IMR-90 (cell line): ENCODE measurements at regions not wholly inside any gene's neighbourhood (a gene's known extent, or its start where the extent isn't known, plus 50 kb on each side); places are given as distances from the start of the nearest gene placed in this dataset.

Experiments used
- ATAC-seq: fragments of 200-7000 bp; cut with Tn5 transposase; 2 replicates; pipeline ENCODE4 v1.9.1; 2020; ENCODE audit warnings: low read depth, mild to moderate bottlenecking, moderate library complexity
- BruUV-seq: library from RNA; stranded (reverse); fragments of 400-500 nt; replicated peaks from 2 replicates; lab custom pipeline; 2021; lab: Mats Ljungman, UMichigan
- CTCF ChIA-PET: fragments of 300-600 bp; formaldehyde crosslinking; extraction: SDS; loops from one replicate; lab custom pipeline; 2021; ENCODE audit warnings: antibody characterized with exemption; lab: Yijun Ruan, JAX
- POLR2A ChIA-PET: fragments of 300-600 bp; sonication (Branson Sonifier 250); formaldehyde crosslinking; loops from one replicate; lab custom pipeline; 2022; ENCODE audit warnings: antibody characterized with exemption; ENCODE audit not compliant: unreplicated experiment; lab: Charles Lee
- DNase-seq: peaks from one replicate; pipeline ENCODE4 v3.0.0; 2013
- H2AFZ ChIP-seq: replicated peaks from 2 replicates; pipeline ENCODE3; 2013; ENCODE audit warnings: low read length, mild to moderate bottlenecking; ENCODE audit not compliant: poor library complexity
- H2AK5ac ChIP-seq: 2 replicates; pipeline ENCODE4 v1.6.1; 2013; ENCODE audit warnings: low read depth, low read length, inconsistent platforms
- H2AK9ac ChIP-seq: replicated peaks from 2 replicates; pipeline ENCODE3; 2013; ENCODE audit warnings: mild to moderate bottlenecking, low read depth, low read length, moderate library complexity; ENCODE audit not compliant: poor library complexity
- H2BK120ac ChIP-seq: 2 replicates; pipeline ENCODE4 v1.6.1; 2013; ENCODE audit warnings: low read depth, low read length, inconsistent platforms
- H2BK15ac ChIP-seq: 3 replicates; pipeline ENCODE4 v1.6.1; 2013; ENCODE audit warnings: low read depth, low read length, inconsistent platforms
- H2BK20ac ChIP-seq: 2 replicates; pipeline ENCODE4 v1.6.1; 2013; ENCODE audit warnings: low read depth, mild to moderate bottlenecking, inconsistent platforms, low read length, moderate library complexity
- H2BK5ac ChIP-seq: 2 replicates; pipeline ENCODE4 v1.6.1; 2013; ENCODE audit warnings: mild to moderate bottlenecking, low read depth, low read length, inconsistent platforms; ENCODE audit not compliant: poor library complexity, severe bottlenecking
- H3K14ac ChIP-seq: replicated peaks from 2 replicates; pipeline ENCODE4 v1.6.1; 2013; ENCODE audit warnings: low read depth, low read length, inconsistent platforms
- H3K18ac ChIP-seq: 2 replicates; pipeline ENCODE4 v1.6.1; 2013; ENCODE audit warnings: low read depth, low read length, control low read depth
- H3K23ac ChIP-seq: 2 replicates; pipeline ENCODE4 v1.6.1; 2013; ENCODE audit warnings: low read depth, low read length, inconsistent platforms
- H3K27ac ChIP-seq: 2 replicates; pipeline ENCODE4 v1.5.1; 2013; ENCODE audit warnings: mild to moderate bottlenecking, control low read depth, low read length; ENCODE audit not compliant: insufficient read depth
- H3K27me3 ChIP-seq: 2 replicates; pipeline ENCODE4 v1.6.1; 2013; ENCODE audit warnings: low read length; ENCODE audit not compliant: control insufficient read depth, insufficient read depth
- H3K36me3 ChIP-seq: 2 replicates; pipeline ENCODE4 v1.6.1; 2013; ENCODE audit warnings: low read length, mixed read lengths; ENCODE audit not compliant: control insufficient read depth, insufficient read depth
- H3K4ac ChIP-seq: 2 replicates; pipeline ENCODE4 v1.6.1; 2013; ENCODE audit warnings: low read depth, low read length, inconsistent platforms
- H3K4me1 ChIP-seq: 2 replicates; pipeline ENCODE4 v1.6.1; 2013; ENCODE audit warnings: low read length, mixed read lengths; ENCODE audit not compliant: control insufficient read depth, insufficient read depth
- H3K4me2 ChIP-seq: 2 replicates; pipeline ENCODE4 v1.6.1; 2013; ENCODE audit warnings: low read depth, mild to moderate bottlenecking, control low read depth, low read length, moderate library complexity
- H3K4me3 ChIP-seq: 2 replicates; pipeline ENCODE4 v1.5.1; 2013; ENCODE audit warnings: low read depth, mild to moderate bottlenecking, control low read depth, low read length, moderate library complexity; ENCODE audit not compliant: insufficient read depth
- H3K56ac ChIP-seq: 2 replicates; pipeline ENCODE4 v1.6.1; 2013; ENCODE audit warnings: low read length, inconsistent platforms; ENCODE audit not compliant: insufficient read depth; ENCODE audit errors: extremely low read depth
- H3K79me1 ChIP-seq, 2 experiments: 2 replicates each; pipeline ENCODE4 v1.6.1; 2013; ENCODE audit warnings: low read length in 2 of 2, inconsistent platforms in 1 of 2, low read depth in 1 of 2
- H3K9ac ChIP-seq: 2 replicates; pipeline ENCODE4 v1.6.1; 2013; ENCODE audit warnings: low read depth, low read length, control low read depth
- H3K9me1 ChIP-seq: 2 replicates; pipeline ENCODE4 v1.6.1; 2013; ENCODE audit warnings: low read length, inconsistent platforms; ENCODE audit not compliant: insufficient read depth
- H3K9me3 ChIP-seq: 2 replicates; pipeline ENCODE4 v1.6.1; 2013; ENCODE audit warnings: low read length; ENCODE audit not compliant: control insufficient read depth, insufficient read depth
- H4K20me1 ChIP-seq: 2 replicates; pipeline ENCODE4 v1.6.1; 2013; ENCODE audit warnings: low read length, inconsistent platforms; ENCODE audit not compliant: insufficient read depth
- H4K5ac ChIP-seq: 2 replicates; pipeline ENCODE4 v1.6.1; 2013; ENCODE audit warnings: mild to moderate bottlenecking, low read depth, low read length, control low read depth
- H4K8ac ChIP-seq, 2 experiments: 2 replicates each; pipeline ENCODE4 v1.6.1; 2013; ENCODE audit warnings: low read depth in 2 of 2, low read length in 2 of 2, control low read depth in 1 of 2, inconsistent platforms in 1 of 2
- H4K91ac ChIP-seq: 2 replicates; pipeline ENCODE4 v1.6.1; 2013; ENCODE audit warnings: low read depth, low read length, inconsistent platforms; ENCODE audit not compliant: insufficient read depth
- BHLHE40 ChIP-seq: fragments of 150-350 bp; IDR thresholded peaks from 2 replicates; pipeline ENCODE4 v1.6.1; 2016; ENCODE audit warnings: mild to moderate bottlenecking, low read depth, low read length
- CEBPB ChIP-seq: IDR thresholded peaks from 2 replicates; pipeline ENCODE4 v1.6.1; 2012; ENCODE audit warnings: low read depth, low read length, improper control_type of control experiment
- CHD1 ChIP-seq: IDR thresholded peaks from 2 replicates; pipeline ENCODE4 v1.6.1; 2012; ENCODE audit warnings: low read depth, low read length, improper control_type of control experiment
- FOS ChIP-seq: fragments of 150-350 bp; IDR thresholded peaks from 2 replicates; pipeline ENCODE4 v1.6.1; 2016; ENCODE audit warnings: low read depth, low read length
- MAFK ChIP-seq: IDR thresholded peaks from 2 replicates; pipeline ENCODE4 v1.6.1; 2012; ENCODE audit warnings: low read depth, low read length, improper control_type of control experiment
- MAZ ChIP-seq: IDR thresholded peaks from 2 replicates; pipeline ENCODE4 v1.6.1; 2012; ENCODE audit warnings: low read depth, mild to moderate bottlenecking, low read length, improper control_type of control experiment, moderate library complexity, borderline replicate concordance
- MXI1 ChIP-seq: IDR thresholded peaks from 2 replicates; pipeline ENCODE4 v1.6.1; 2012; ENCODE audit warnings: low read depth, mild to moderate bottlenecking, low read length, moderate library complexity, borderline replicate concordance
- NFE2L2 ChIP-seq: fragments of 150-350 bp; IDR thresholded peaks from 2 replicates; pipeline ENCODE4 v1.6.1; 2016; ENCODE audit warnings: low read depth, mild to moderate bottlenecking, low read length
- POLR2A ChIP-seq: IDR thresholded peaks from 2 replicates; pipeline ENCODE4 v1.6.1; 2012; ENCODE audit warnings: mild to moderate bottlenecking, low read depth, low read length
- RAD21 ChIP-seq: IDR thresholded peaks from 2 replicates; pipeline ENCODE4 v1.6.1; 2012; ENCODE audit warnings: low read length, improper control_type of control experiment
- RCOR1 ChIP-seq: IDR thresholded peaks from 2 replicates; pipeline ENCODE4 v1.6.1; 2012; ENCODE audit warnings: mild to moderate bottlenecking, low read length, improper control_type of control experiment; ENCODE audit not compliant: insufficient replicate concordance
- RFX5 ChIP-seq: IDR thresholded peaks from 2 replicates; pipeline ENCODE4 v1.8.0; 2012; ENCODE audit warnings: low read depth, mild to moderate bottlenecking, low read length, moderate library complexity
- SMC3 ChIP-seq: fragments of 150-350 bp; IDR thresholded peaks from 2 replicates; pipeline ENCODE4 v1.6.1; 2016; ENCODE audit warnings: low read depth, mild to moderate bottlenecking, antibody characterized with exemption, low read length, moderate library complexity
- WGBS, 2 experiments: methylation state at CpG; one replicate each; pipeline versions ENCODE4 v1.1.5 to v1.1.7; 2013; ENCODE audit warnings: missing lambda C conversion rate in 2 of 2; ENCODE audit not compliant: insufficient read length in 1 of 2; ENCODE audit errors: extremely low coverage in 2 of 2; 5-methylcytosine and 5-hydroxymethylcytosine counted together
- dilution Hi-C: fragments of 300-500 bp; cut with HindIII; formaldehyde crosslinking; loops from one replicate; pipeline ENCODE4 v1.14.3; 2018; ENCODE audit warnings: low sequenced_read_pairs; ENCODE audit not compliant: unreplicated experiment
- in situ Hi-C: fragments of 300-500 bp; cut with MboI; formaldehyde crosslinking; loops from 3 replicates; pipeline ENCODE4 v1.14.3; 2019; ENCODE audit warnings: low sequenced_read_pairs, inconsistent platforms, mixed read lengths
- intact Hi-C: fragments of 100-400 bp; cut with micrococcal nuclease; formaldehyde crosslinking; loops from 2 replicates; pipeline ENCODE4 v1.10.0; 2022
- TF ChIP-seq, protein P1 (sequence below): fragments of 150-350 bp; IDR thresholded peaks from 2 replicates; pipeline ENCODE4 v1.6.1; 2016; ENCODE audit warnings: low read depth, mild to moderate bottlenecking, low read length, moderate library complexity, borderline replicate concordance
- TF ChIP-seq, protein P2 (sequence below): conservative IDR thresholded peaks from 2 replicates; pipeline ENCODE4 v1.5.1; 2012; ENCODE audit warnings: mild to moderate bottlenecking, low read depth, low read length, improper control_type of control experiment
- TF ChIP-seq, protein P3 (sequence below): fragments of 150-350 bp; IDR thresholded peaks from 2 replicates; pipeline ENCODE4 v1.6.1; 2017; ENCODE audit warnings: mild to moderate bottlenecking, antibody characterized with exemption, low read length, low read depth

DNA sequence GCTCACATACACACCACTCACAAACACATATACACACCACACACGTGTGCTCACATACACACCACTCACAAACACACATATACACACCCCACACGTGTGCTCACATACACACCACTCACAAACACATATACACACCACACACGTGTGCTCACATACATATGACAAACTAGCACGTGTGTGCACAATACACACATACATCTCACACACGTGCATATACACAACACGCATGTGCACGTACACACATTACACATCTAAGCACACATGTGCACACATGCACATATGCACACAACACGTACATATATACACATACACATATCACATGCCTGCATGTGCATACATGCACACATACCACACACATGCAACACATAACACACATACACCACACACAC is 78.3 kb upstream of the FOXK1 start:
- peaks cover 3% of the 10 kb centered on the region for H3K27me3 ChIP-seq
- no peak overlapping the region for H2BK15ac ChIP-seq
- H2AK9ac ChIP-seq, result no peak overlapping the region
- H3K23ac ChIP-seq, result no peak overlapping the region
- H3K9me1 ChIP-seq, result no peaks in the 10 kb centered on the region
- H4K5ac ChIP-seq, result no peak overlapping the region
- H2BK120ac ChIP-seq, result no peak overlapping the region
- no peak overlapping the region for H3K4me3 ChIP-seq
- no peak overlapping the region for H3K18ac ChIP-seq
- no peak overlapping the region for H3K56ac ChIP-seq
- CTCF ChIA-PET, result no interaction called here
- H4K91ac ChIP-seq, result no peak overlapping the region
- no peaks in the 10 kb centered on the region for H3K4me1 ChIP-seq
- in situ Hi-C loops (loop anchor here (25.0 kb wide), 1 partner anchor 483 kb away; no protein-coding TSS in a partner anchor), dilution Hi-C loops (no loop called here), intact Hi-C loops (no loop called here)
- no peaks in the 10 kb centered on the region for H3K36me3 ChIP-seq
- no peak overlapping the region for H3K9ac ChIP-seq
- H3K4me2 ChIP-seq, result no peak overlapping the region
- H2BK20ac ChIP-seq, result no peak overlapping the region
- no peaks in the 10 kb centered on the region; the same call in 1 of the 2 replicates for H3K9me3 ChIP-seq
- H3K27ac ChIP-seq, result no peak overlapping the region
- POLR2A ChIA-PET, result no interaction called here
- H2BK5ac ChIP-seq, result peak overlapping the region; percentile 39
- no peak for ATAC-seq
- no peaks in the 10 kb centered on the region for H3K79me1 ChIP-seq
- no peak overlapping the region for H3K4ac ChIP-seq
- H2AFZ ChIP-seq, result peak overlapping the region; percentile 58
- no peak overlapping the region for H2AK5ac ChIP-seq
- no peak overlapping the region for H3K14ac ChIP-seq
- 77% methylated on average over 8 of the region's 8 CpGs; no CpG with 5 or more reads in 1 of the 2 experiments for WGBS, 2 experiments
- no peak overlapping the region for H4K8ac ChIP-seq
- no peak for DNase-seq
- TF ChIP-seq CHD1 (no peak), RCOR1 (no peak), MXI1 (no peak), POLR2A (no peak), MAFK (no peak), BHLHE40 (no peak), MAZ (no peak), CEBPB (no peak), RFX5 (no peak), RAD21 (no peak), SMC3 (no peak), FOS (no peak), NFE2L2 (no peak)
- TF ChIP-seq, protein P1, sequence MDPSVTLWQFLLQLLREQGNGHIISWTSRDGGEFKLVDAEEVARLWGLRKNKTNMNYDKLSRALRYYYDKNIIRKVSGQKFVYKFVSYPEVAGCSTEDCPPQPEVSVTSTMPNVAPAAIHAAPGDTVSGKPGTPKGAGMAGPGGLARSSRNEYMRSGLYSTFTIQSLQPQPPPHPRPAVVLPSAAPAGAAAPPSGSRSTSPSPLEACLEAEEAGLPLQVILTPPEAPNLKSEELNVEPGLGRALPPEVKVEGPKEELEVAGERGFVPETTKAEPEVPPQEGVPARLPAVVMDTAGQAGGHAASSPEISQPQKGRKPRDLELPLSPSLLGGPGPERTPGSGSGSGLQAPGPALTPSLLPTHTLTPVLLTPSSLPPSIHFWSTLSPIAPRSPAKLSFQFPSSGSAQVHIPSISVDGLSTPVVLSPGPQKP, result no peak
- TF ChIP-seq, protein P2, sequence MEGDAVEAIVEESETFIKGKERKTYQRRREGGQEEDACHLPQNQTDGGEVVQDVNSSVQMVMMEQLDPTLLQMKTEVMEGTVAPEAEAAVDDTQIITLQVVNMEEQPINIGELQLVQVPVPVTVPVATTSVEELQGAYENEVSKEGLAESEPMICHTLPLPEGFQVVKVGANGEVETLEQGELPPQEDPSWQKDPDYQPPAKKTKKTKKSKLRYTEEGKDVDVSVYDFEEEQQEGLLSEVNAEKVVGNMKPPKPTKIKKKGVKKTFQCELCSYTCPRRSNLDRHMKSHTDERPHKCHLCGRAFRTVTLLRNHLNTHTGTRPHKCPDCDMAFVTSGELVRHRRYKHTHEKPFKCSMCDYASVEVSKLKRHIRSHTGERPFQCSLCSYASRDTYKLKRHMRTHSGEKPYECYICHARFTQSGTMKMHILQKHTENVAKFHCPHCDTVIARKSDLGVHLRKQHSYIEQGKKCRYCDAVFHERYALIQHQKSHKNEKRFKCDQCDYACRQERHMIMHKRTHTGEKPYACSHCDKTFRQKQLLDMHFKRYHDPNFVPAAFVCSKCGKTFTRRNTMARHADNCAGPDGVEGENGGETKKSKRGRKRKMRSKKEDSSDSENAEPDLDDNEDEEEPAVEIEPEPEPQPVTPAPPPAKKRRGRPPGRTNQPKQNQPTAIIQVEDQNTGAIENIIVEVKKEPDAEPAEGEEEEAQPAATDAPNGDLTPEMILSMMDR, result no peak
- TF ChIP-seq, protein P3, sequence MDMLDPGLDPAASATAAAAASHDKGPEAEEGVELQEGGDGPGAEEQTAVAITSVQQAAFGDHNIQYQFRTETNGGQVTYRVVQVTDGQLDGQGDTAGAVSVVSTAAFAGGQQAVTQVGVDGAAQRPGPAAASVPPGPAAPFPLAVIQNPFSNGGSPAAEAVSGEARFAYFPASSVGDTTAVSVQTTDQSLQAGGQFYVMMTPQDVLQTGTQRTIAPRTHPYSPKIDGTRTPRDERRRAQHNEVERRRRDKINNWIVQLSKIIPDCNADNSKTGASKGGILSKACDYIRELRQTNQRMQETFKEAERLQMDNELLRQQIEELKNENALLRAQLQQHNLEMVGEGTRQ, result no peak
- BruUV-seq, result no TSS peak
- H4K20me1 ChIP-seq, result no peaks in the 10 kb centered on the region
